ENCODE measurements at regions not wholly inside any gene's neighbourhood (a gene's known extent, or its start where the extent isn't known, plus 50 kb on each side); places are given as distances from the start of the nearest gene placed in this dataset.

- POLR2A ChIA-PET (ENCODE audit: partially characterized antibody): no interaction called here
- H2BK20ac ChIP-seq (ENCODE audit: low read length): no peak overlapping the region
- TF ChIP-seq FOSL1 (IDR thresholded peaks at IDR 0.05; ENCODE audit: insufficient read depth, low read depth, low read length): no peak
- no peak for TF ChIP-seq USF2 (IDR thresholded peaks at IDR 0.05; ENCODE audit: low read length)
- no peak for TF ChIP-seq RNF2 (IDR thresholded peaks at IDR 0.05; ENCODE audit: borderline replicate concordance, low read depth, low read length, missing control alignments, poor library complexity, severe bottlenecking)
- TF ChIP-seq ZNF274 (IDR thresholded peaks at IDR 0.05; ENCODE audit: borderline replicate concordance, extremely low read depth, low read length): no peak
- TF ChIP-seq CEBPB (IDR thresholded peaks at IDR 0.05; ENCODE audit: low read depth, low read length): no peak
- no peak for TF ChIP-seq HDAC2 (IDR thresholded peaks at IDR 0.05; ENCODE audit: borderline replicate concordance in 1 of 2, low read depth in 2 of 2, low read length in 2 of 2)
- no peak for TF ChIP-seq CBX8 (IDR thresholded peaks at IDR 0.05; ENCODE audit: borderline replicate concordance, low read depth, low read length)
- TF ChIP-seq CTBP2 (IDR thresholded peaks at IDR 0.05; ENCODE audit: borderline replicate concordance, insufficient read depth, insufficient read length, low read length): no peak
- TF ChIP-seq CHD2 (IDR thresholded peaks at IDR 0.05; ENCODE audit: low read length): no peak
- TF ChIP-seq POLR2AphosphoS5 (IDR thresholded peaks at IDR 0.05; ENCODE audit: low read depth, low read length): no peak
- TF ChIP-seq TAF7 (optimal IDR thresholded peaks at IDR 0.05; ENCODE audit: borderline replicate concordance, low read depth, low read length): no peak
- TF ChIP-seq E2F6 (IDR thresholded peaks at IDR 0.05): no peak
Observed at GRCh38 chr13:53642306-53642705, 613.7 kb downstream of the OLFM4 start.

More at GRCh38 chr13:53642306-53642705, 613.7 kb downstream of the OLFM4 start:
- H3K27me3 ChIP-seq (replicated peaks in 1 of 4; ENCODE audit: control insufficient read depth in 3 of 4, extremely low read depth in 1 of 4, insufficient read depth in 3 of 4, low read length in 3 of 4): no peaks in the 10 kb centered on the region
- WGBS, 2 experiments (ENCODE audit: extremely low coverage in 1 of 2, insufficient coverage in 1 of 2, insufficient read length in 1 of 2, insufficient replicate concordance in 2 of 2, low coverage in 1 of 2, low lambda C conversion rate in 2 of 2, missing lambda C conversion rate in 1 of 2): 88% methylated on average over 3 of the region's 3 CpGs; no CpG with 5 or more reads in 1 of the 2 experiments
- H3K14ac ChIP-seq (ENCODE audit: insufficient read length): no peak overlapping the region
- H3K79me2 ChIP-seq (ENCODE audit: control insufficient read depth in 1 of 2, insufficient read depth in 2 of 2, low read length in 2 of 2): no peaks in the 10 kb centered on the region
- no peaks in the 10 kb centered on the region for H4K20me1 ChIP-seq (replicated peaks in 1 of 2; ENCODE audit: control insufficient read depth in 1 of 2, insufficient read depth in 2 of 2, low read length in 2 of 2)
- H3K36me3 ChIP-seq (ENCODE audit: control insufficient read depth in 2 of 4, insufficient read depth in 4 of 4, low read length in 3 of 4): no peaks in the 10 kb centered on the region
- CTCF ChIA-PET (ENCODE audit: partially characterized antibody): interaction anchor here (1.1 kb wide), 1 partner anchor 11 kb away, joined by 4 read pairs; no protein-coding TSS in a partner anchor
- no peaks in the 10 kb centered on the region for H3K9me3 ChIP-seq (ENCODE audit: insufficient read depth in 2 of 2, low read depth in 1 of 2, low read length in 1 of 2)
- H2AK5ac ChIP-seq (ENCODE audit: low read depth, low read length): no peak overlapping the region
- no peaks in the 10 kb centered on the region for H3K23me2 ChIP-seq (ENCODE audit: low read depth, low read length)
- H3K4ac ChIP-seq (replicated peaks; ENCODE audit: insufficient read length, low read depth, low read length): no peak overlapping the region
- H3K4me1 ChIP-seq (replicated peaks in 1 of 4; ENCODE audit: control insufficient read depth in 3 of 4, insufficient read depth in 4 of 4, low read length in 3 of 4): no peaks in the 10 kb centered on the region
- H3K79me1 ChIP-seq (ENCODE audit: low read depth, low read length): no peaks in the 10 kb centered on the region
- no peak overlapping the region for H3K56ac ChIP-seq (replicated peaks; ENCODE audit: insufficient read length, low read depth, low read length)
- FAIRE-seq: no peak
- no peak overlapping the region for H3K27ac ChIP-seq (ENCODE audit: low read depth, low read length)
- no peak overlapping the region for H2BK120ac ChIP-seq (replicated peaks; ENCODE audit: low read depth, low read length)
- no peak for DNase-seq (ENCODE audit: low read depth in 1 of 2, low spot score in 2 of 2)
- no peak overlapping the region for H2BK15ac ChIP-seq (ENCODE audit: low read length)
- H3K4me3 ChIP-seq (ENCODE audit: extremely low read depth in 1 of 4, insufficient read depth in 2 of 4, low read depth in 3 of 4, low read length in 4 of 4): no peak overlapping the region
- H4K5ac ChIP-seq (ENCODE audit: insufficient read length, low read depth, low read length): no peak overlapping the region
- no peak overlapping the region for H3K9ac ChIP-seq (replicated peaks in 1 of 4; ENCODE audit: extremely low read depth in 1 of 4, low read depth in 3 of 4, low read length in 3 of 4)
- H2BK12ac ChIP-seq (ENCODE audit: low read depth, low read length): no peak overlapping the region
- no peak overlapping the region for H3K18ac ChIP-seq (ENCODE audit: extremely low read depth, low read length)
- no peak overlapping the region; the same call in 1 of the 2 replicates for H2AFZ ChIP-seq (ENCODE audit: low read length)
- H2BK5ac ChIP-seq (ENCODE audit: low read depth, low read length): no peak overlapping the region
- no peak overlapping the region for H4K8ac ChIP-seq (ENCODE audit: extremely low read depth, insufficient read depth, low read length)
- no peak overlapping the region for H3K23ac ChIP-seq (ENCODE audit: insufficient read length)
- H3K4me2 ChIP-seq (ENCODE audit: insufficient read depth in 1 of 2, low read depth in 2 of 2, low read length in 2 of 2): no peak overlapping the region
- H4K91ac ChIP-seq (replicated peaks; ENCODE audit: insufficient read length, low read length): no peak overlapping the region
